22Rv1 (cell line): ENCODE measurements at regions not wholly inside any gene's neighbourhood (a gene's known extent, or its start where the extent isn't known, plus 50 kb on each side); places are given as distances from the start of the nearest gene placed in this dataset.

Experiments used
- ZFX ChIP-seq: fragments of 450-650 bp; IDR thresholded peaks from 2 replicates; pipeline ENCODE4 v1.6.1; 2017; ENCODE audit warnings: antibody characterized with exemption, borderline replicate concordance
- TF ChIP-seq, protein P1 (sequence below): fragments of 450-650 bp; IDR thresholded peaks from 2 replicates; pipeline ENCODE4 v1.5.1; 2017; ENCODE audit warnings: mild to moderate bottlenecking

DNA sequence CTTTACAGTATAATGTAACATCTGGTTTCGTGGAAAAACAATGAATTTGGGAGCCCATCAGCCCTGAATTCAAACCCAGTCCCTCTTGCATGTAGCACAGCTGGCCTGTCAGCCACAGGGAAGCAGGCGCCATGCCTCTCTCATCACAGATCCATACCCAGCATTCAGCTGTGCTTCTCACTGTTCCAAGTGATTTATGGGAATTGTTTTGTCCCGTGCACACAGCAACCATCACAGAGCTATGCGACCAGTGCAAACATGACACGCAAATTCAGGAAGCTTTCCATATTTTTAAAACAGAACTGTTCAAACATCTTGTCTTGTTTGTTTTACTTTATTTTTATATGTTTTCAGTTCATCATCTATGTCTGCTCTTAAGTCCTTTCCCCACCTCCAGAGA is 496.1 kb downstream of the EIPR1 start:
- TF ChIP-seq, protein P1, sequence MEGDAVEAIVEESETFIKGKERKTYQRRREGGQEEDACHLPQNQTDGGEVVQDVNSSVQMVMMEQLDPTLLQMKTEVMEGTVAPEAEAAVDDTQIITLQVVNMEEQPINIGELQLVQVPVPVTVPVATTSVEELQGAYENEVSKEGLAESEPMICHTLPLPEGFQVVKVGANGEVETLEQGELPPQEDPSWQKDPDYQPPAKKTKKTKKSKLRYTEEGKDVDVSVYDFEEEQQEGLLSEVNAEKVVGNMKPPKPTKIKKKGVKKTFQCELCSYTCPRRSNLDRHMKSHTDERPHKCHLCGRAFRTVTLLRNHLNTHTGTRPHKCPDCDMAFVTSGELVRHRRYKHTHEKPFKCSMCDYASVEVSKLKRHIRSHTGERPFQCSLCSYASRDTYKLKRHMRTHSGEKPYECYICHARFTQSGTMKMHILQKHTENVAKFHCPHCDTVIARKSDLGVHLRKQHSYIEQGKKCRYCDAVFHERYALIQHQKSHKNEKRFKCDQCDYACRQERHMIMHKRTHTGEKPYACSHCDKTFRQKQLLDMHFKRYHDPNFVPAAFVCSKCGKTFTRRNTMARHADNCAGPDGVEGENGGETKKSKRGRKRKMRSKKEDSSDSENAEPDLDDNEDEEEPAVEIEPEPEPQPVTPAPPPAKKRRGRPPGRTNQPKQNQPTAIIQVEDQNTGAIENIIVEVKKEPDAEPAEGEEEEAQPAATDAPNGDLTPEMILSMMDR, result no peak
- no peak for TF ChIP-seq ZFX
